ENCODE measurements at regions not wholly inside any gene's neighbourhood (a gene's known extent, or its start where the extent isn't known, plus 50 kb on each side); places are given as distances from the start of the nearest gene placed in this dataset.
"Not testable (repeated sequence)": the region's sequence is repeated elsewhere in the genome, so short reads cannot be mapped to it uniquely, and the experiment has no call there.

DNA sequence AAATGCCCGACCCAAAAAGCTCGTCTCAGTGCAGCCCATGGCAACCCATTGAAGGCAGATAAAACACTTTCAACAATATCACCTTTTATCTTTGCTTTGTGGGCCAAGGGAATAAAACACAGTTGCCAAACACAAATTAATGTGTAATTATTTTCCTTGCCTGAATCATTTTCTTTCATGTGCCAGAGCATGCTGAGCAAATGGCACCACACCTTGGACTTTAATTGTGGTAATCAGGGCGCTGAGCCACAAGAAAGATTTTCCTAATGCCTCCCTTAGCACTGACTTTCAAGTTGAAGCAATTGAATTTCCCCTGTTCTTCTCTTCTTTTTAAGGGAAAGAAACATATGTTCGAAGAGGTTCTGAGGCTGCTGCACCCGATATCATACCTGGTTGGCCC is 297.1 kb upstream of the MSX2 start:
- no peak for DNase-seq (ENCODE audit: low read depth)

DNA sequence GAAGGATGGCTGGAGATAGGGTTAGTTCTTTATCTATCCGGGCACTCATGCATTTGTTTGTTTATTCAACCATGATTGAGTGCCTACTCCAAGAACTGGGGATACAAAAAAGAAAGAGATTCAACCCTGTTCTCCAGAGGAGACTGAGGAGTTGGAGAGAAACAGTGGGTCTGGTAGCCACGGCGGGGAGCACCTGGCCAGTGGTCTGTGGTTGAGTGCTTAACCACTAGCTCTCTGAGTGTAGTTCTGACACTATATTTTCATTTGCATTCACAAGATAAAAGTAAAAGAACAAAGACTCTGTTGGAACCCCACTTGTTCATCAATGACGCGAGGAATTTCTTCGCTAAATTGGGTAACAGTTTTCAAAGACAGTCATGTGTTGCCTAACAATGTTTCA is 295.5 kb upstream of the MSX2 start:
- no peak for DNase-seq (ENCODE audit: low read depth)

DNA sequence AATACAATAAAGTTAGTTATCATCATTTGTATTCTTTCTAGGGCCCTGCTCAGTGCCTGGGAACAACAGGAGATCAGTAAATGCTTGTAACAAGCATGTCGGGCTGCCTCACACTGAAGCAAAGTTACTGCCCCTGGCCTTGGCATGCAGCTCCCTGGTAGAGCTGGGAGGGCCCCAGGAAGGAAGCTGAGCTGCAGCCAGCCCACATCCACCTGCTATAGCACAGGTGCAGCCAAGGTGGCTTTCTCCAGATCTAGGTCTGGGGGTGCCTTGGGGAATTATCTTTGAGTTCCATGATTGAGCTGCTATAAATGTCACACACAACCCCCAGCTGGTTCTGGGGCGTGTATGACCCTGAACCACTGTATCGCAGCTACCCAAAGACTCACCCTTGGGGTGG is 293.4 kb upstream of the MSX2 start:
- no peak for DNase-seq (ENCODE audit: low read depth)

DNA sequence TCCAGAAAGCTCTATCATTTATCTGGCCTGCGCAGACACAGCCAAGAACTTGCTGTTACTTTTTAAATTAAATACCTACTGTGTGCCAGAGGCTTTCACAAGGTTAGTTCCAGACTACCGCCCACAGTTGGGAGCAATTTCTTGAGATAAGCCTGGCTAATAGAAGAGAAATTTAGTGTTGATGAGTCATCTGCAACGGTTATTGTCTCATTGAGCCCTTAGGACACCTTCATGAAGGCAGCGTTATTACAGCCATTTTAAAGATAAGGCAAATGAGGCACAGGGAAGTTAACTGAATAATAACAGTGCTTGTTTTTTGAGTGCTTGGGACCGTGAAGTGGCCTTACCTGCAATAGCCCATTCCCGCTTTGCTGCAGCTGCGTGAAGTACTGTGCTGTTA is 292.9 kb upstream of the MSX2 start:
- no peak for DNase-seq (ENCODE audit: low read depth)

DNA sequence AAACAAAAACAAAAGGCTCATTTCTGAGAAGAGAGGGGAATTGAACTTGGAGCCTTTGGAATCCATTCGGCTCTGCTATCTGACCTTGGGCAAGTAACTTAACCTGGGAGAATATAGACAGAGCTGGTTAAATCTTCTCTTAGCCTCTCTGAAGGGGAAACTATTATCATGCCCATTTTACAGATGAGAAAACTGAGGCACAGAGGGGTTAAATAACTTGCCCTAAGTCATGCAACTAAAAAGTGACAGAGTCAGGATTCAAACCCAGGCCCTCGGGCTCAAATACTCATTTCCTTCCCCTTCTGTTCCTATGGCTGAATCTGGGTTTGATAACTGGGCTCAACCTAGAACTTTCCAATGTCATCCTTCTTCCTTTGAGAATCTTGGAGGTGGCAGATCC is 291.3 kb upstream of the MSX2 start:
- no peak for DNase-seq (ENCODE audit: low read depth)

DNA sequence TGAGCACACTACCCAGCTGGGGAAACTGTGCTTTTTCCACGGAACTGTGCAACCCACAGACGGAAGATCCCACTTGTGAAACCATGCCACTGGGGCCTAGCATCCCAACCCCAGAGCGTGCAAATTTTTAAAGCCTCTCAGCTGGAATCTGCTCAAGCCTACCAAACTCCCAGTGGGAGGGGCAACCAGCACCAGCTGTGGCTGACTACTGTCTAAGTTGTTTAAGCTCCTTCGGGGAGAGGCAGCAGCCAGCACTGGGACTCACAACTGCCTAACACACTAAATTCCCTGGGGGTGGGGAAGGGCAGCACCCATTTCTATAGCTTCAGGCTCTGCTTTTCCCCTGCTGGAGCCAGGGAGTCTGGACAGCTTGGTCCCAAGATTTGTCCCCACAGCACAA is 287.6 kb upstream of the MSX2 start:
- no peak for DNase-seq (ENCODE audit: low read depth)

DNA sequence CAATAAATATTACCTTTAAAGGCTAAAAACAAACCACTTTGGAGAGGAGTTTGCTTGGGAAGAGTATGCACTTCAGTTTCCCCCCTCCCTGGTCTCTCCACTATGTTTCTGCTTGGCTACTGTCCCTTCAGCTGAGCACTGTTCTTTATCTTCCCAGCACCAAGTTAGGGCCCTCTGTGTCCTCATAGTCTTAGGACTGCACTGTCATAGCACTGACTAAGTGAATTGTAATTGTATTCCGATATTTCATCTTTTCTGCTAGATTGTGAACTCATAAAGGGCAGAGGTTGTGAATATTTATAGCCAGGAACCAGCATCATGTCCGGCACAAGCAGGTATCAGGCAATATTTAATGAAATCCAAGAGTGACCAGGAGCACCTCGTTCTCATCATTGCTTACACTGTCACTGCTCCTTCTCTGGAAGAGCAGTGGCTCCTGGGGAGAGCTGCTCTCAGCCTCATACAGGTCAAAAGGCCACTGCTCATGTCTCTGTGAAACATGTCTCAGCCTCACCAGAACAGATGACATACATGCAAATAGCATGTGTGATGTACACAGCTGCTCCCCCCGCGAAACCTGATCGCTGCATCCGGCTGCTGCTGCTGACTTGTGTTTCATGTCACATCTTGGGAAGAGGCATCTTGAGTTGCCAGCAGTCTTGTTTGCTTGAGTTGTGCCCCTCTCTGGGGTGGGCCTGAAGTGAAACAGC is 279.7 kb upstream of the MSX2 start:
- DNase-seq (ENCODE audit: low read depth): no peak

DNA sequence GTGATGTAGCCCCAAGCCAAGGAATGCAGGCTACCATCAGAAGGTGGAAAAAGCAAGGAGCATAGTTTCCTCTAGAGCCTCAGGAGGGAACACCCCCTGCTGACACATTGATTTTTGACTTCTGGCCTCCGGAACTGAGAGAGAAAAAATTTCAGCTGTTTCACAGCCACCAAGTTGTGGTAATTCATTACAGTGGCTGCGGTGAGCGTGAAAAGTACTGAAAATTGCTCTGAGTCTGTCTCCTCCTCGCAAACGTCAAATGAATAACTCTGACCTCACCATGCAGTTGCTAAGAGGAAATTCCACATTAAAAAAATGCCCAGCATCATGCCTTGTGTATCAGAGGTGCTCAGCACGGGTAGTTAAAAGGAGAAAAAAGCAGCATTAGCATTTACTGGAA is 277.9 kb upstream of the MSX2 start:
- no peak for DNase-seq (ENCODE audit: low read depth)

DNA sequence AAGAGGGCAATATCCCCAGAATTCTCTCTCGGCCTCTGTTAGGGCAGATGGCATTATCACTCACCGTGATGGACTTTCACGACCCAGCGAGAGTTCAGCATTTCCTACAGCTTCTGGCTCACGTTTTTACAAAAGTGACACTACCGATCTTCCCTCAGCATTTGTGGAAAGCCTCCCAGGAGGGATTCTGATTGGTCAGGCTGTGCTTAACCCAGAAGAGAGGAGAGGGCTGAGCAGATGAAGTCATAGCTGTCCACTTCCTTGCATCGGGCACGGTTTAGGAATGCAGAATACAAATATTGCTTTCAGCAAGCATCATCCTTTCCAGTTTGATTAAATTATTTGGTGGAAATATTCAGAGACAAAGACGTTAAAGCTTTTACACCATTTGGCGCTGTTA is 277.4 kb upstream of the MSX2 start:
- no peak for DNase-seq (ENCODE audit: low read depth)

DNA sequence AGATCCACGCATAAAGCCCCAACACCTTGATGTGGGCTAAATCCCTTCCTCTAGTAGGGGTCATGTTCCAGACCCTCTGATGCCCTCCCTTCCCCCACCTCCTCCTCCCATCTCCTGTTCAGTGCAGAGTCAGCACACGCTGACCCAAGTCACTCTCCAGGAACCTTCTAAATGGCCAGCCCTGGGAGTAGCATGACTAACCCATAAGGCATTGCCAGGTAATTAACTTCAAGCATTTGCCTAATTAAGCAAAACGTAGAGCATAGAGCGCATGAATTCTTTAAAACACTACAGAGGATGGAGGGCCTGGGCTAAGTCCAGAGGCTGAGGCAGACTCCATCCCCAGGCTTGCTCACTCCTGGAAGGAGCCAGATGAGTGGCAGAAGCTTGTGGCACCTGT is 276.3 kb upstream of the MSX2 start:
- no peak for DNase-seq (ENCODE audit: low read depth)

DNA sequence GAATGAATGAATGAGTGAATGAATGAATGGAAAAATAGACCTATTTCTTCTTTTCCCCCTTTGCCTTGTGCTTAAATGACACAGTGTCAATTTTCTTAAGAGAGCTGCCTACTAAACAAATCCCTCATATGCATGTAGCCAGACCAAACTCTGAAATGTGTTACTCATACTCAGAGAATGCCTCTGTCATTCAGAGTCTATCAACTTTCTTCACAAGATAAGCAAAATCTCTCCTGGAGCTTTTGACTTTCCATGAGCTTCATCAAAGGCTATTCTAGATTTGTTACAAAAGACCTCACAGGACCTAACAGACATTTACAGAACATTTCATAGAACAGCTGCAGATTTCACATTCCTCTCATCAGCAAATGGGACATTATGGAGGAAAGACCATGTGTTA is 275.7 kb upstream of the MSX2 start:
- no peak for DNase-seq (ENCODE audit: low read depth)

DNA sequence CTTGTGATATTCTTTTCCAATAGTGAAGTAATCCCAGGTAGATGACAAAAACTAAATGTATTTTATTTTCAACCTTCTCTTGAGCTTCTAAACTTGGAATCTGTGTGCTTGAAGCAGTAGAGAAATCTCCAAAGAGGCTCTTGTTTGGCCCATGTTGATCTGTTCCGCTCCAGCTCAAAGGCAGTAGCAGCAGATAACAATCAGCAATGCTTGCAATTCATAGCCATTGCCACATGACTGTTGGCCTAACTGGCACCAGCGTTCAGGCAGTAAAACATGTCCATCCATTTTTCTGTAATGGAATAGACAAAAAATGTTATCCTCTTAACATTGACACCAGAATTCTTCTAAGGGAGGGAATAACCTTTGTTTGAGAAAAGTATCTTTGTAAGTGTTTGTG is 270.7 kb upstream of the MSX2 start:
- no peak for DNase-seq (ENCODE audit: low read depth)

DNA sequence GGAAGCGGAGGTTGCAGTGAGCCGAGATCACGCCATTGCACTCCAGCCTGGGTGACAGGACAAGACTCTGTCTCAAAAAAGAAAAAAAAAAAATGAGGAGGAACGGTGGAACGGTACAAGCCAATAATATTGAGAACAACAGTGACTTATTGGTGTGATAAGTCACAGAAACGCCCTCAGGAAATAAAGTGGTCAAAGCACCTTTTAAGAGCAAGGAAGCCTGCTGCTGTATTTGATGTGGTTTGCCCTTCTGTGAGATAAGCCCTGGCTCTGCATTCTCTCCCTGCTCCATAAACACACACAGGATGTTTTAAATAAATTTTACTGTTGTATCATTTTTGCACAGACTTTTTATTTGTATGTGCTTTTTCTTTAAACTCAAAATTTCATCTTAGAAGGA is 269.9 kb upstream of the MSX2 start:
- no peak for DNase-seq (ENCODE audit: low read depth)

DNA sequence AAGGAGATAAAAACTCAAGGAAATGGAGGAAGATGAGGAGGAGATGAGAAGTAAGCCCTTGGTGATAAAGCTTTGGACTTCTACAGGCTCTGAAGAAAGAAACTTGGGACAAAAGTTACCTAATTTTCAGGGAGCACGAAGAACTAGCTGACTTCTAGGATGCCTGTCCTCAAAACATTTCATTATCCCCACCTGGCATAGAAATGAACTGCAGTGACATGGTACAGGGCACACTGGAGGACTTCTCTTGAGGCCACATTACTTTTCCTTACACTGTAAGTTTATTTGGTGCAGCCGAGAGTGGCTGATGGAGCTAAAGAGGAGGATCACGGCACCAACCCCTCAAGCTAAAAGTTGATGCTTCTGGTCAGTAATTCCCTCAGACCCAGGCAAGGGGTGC is 269.5 kb upstream of the MSX2 start:
- DNase-seq (ENCODE audit: low read depth): no peak

DNA sequence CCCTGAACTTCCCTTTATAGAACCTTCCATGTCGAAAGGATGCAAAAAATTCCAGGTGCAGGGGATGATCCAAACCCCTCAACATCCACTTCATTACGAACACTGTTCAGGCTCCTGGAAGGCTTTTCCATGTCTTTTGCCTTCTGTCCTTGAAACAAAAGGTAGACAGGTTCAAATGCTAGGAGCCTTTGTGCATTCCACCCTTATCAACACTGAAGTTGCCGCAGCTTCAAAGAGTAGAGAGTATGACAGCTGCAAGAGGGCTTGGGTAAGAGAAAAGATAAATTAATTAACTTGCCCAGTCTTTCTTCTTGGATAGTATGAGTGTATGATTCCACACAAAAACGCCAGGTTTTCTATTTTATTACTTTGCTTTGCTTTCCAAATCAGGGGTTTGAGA is 269.1 kb upstream of the MSX2 start:
- DNase-seq (ENCODE audit: low read depth): no peak

DNA sequence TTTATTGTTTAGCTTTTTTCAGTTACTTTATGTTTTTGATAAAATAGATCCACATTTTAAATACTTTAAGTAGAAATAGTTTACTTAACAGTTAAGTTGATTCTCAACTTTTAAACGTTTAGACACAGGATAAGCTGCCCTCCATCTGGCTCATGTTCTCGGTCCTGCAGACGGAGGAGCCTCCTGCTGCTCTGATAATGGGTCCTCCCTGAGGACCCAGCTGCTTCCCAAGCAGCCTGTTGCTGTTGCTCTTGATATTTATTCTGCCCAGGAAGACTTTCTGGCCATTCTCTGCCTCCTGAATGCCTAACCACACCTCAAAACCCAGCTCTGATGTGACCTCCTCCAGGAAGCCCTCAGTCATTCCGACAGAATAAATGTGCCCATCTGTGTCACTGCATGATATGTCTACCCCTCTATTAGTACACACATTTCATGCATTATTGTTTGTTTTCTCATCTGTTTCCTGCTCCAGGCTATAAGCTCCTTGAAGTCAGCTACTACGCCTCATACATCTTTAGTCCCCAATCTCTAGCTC is 267.2 kb upstream of the MSX2 start:
- no peak for DNase-seq (ENCODE audit: low read depth)

DNA sequence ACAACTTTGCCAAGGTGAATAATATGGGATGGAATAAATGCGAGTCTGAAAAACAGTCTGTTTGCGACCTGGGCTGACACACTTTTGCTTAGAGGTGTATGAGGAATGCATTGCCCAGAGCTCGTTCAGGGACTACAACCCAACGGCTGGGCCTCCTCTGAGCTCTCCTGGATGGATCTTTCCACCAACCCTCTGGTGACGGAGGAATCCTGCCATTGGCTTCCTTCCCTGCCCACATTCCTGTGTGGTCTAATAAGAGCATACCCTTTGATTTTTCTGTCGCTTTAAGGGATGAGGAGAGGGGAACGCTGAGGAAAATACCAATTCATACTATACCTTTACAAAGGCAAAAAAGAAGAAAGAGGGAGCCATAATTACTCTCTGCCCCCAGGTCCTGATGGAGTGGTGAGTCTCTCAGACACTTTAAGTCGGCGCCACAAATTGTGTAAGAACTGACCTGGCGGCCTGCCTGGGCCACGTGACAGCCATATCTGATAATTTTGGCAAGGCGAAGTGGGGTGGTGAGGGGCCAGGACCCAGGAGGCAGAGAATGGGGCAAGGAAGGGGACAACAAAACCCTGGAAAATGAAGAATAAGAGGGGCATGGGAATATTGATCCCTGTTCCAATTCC is 265.2 kb upstream of the MSX2 start:
- no peak for DNase-seq (ENCODE audit: low read depth)

DNA sequence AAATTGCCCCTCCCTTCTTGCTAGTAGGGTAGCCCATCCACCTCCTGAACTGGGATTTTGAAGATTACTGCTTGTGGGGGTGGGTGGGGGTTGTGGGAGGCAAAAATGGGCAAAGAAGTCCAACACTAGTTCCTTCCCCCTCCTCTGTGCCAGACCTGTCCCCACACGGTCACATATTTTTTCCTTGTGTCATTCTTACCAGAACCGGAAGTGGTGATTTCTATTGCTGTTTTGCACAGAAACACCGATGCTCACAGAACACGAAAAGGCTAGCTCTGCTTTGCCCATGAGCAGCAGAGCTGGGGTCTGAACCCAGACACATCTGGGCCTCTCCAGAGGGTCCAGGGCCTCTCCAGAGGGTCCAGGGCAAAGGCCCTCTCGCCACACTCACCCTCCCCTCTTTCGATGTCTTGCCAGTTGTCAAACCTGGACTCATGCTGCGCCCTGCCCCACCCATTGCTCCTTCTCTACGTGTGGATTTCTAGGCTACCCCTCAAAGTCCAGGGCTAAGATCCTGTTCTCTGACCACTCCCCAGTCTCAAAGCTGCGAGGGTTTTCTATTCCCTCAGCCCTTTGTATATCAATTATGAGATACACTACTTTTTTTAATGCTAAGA is 264.4 kb upstream of the MSX2 start:
- DNase-seq (ENCODE audit: low read depth): peak; percentile 22

DNA sequence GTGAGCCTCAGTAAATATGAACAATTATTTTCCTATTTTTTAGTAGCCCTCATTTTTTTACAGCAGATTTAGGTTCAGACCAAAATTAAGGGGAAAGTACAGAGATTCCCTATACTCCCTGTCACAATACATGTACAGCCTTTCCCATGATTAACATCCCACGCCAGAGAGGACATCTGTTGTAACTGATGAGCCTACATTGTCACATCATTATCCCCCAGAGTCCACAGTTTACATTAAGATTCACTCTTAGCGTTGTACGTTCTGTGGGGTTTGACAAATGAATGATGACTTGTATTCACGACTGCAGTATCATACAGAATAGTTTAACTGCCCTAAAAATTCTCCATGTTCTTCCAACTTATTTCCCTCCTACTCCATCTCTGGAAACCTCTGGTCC is 262.3 kb upstream of the MSX2 start:
- no peak for DNase-seq (ENCODE audit: low read depth)

DNA sequence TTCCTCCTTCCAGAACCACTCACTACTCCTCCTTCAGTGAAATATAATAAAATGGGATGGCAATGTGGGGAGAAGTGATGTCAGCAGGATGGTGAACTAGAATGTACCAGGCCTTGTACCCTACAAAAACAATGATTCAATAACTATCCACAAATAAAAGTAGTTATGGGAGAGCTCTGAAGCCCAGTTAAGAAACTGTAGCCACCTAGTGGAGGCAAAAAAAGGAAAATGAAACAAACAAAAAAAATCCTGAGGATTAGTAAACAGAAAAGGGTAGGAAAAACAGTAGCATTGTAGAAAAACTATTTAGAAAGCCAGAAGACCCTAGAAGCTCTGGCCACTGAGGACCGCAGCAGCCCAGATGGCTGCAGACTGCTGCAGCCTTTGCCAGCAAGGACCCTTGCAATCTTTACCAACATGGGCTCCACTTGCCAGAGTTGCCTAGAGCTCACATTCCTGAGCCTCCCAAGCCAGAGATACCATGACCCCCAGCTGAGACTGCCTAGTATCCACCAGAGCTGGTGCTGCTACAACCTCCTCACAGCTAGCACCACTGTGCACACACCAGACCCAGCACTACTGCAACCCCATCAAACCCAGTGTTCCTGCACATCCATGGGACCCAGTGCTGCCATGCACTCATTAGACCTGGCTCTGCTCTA is 259.7 kb upstream of the MSX2 start:
- DNase-seq (ENCODE audit: low read depth): no peak

DNA sequence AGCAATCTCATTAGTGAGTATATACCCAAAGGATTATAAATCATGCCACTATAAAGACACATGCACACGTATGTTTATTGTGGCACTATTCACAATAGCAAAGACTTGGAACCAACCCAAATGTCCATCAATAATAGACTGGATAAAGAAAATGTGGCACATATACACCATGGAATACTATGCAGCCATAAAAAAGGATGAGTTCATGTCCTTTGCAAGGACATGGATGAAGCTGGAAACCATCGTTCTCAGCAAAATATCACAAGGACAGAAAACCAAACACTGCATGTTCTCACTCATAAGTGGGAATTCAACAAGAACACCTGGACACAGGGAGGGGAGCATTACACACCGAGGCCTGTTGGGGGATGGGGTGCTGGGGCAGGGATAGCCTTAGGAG is 252.9 kb upstream of the MSX2 start:
- not testable (repeated sequence) for DNase-seq (ENCODE audit: low read depth)

DNA sequence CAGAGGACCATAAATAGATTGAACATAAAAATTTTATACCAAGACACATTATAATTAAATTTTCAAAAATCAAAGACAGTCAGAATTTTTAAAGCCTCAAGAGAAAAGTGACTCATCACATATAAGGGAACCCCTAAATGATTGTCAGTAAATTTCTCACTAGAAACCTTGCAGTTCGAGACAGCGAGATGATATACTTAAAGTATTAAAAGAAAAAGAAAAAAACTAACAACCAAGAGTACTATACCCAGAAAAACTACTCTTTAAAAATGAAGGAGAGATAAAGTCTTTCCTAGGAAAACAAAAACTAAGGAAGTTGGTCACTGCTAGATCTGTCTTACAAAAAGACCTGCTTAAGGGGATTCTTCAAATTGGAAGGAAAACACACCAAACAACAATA is 251.4 kb upstream of the MSX2 start:
- no peak for DNase-seq (ENCODE audit: low read depth)
